Natural killer cell (primary cell): ENCODE measurements at regions not wholly inside any gene's neighbourhood (a gene's known extent, or its start where the extent isn't known, plus 50 kb on each side); places are given as distances from the start of the nearest gene placed in this dataset.

Experiments used
- ATAC-seq, 3 donors: fragments of 150-1000 bp in 2 of 3; fragments of 200-7000 bp in 1 of 3; cut with Tn5 transposase; 1 replicate in 1 of 3; 2 replicates in 2 of 3; pipeline ENCODE4 v1.10.0; 2021; ENCODE audit warnings: mild to moderate bottlenecking in 2 of 3, moderate library complexity in 2 of 3
- DNase-seq, 2 donors: peaks; one replicate each; pipeline versions ENCODE4 v3.0.0 to v3.0.0-alpha.2; 2013 to 2021; ENCODE audit warnings: mixed read lengths in 1 of 2
- H3K27ac ChIP-seq: one replicate; pipeline ENCODE4 v1.5.1; 2013; ENCODE audit warnings: mild to moderate bottlenecking, low read length
- H3K27me3 ChIP-seq: one replicate; pipeline ENCODE4 v1.6.1; 2013; ENCODE audit warnings: low read length; ENCODE audit not compliant: control insufficient read depth, insufficient read depth
- H3K36me3 ChIP-seq: one replicate; pipeline ENCODE4 v1.6.1; 2013; ENCODE audit warnings: low read length; ENCODE audit not compliant: control insufficient read depth, insufficient read depth
- H3K4me1 ChIP-seq: one replicate; pipeline ENCODE4 v1.6.1; 2013; ENCODE audit warnings: low read length; ENCODE audit not compliant: control insufficient read depth, insufficient read depth
- H3K4me3 ChIP-seq: one replicate; pipeline ENCODE4 v1.5.1; 2013; ENCODE audit warnings: low read length
- H3K9me3 ChIP-seq: one replicate; pipeline ENCODE4 v1.6.1; 2013; ENCODE audit warnings: low read length; ENCODE audit not compliant: control insufficient read depth, insufficient read depth
- H3K27ac Mint-ChIP-seq, 2 donors: one replicate each; pipeline ENCODE4 v1.8.0; 2022; ENCODE audit warnings: mild to moderate bottlenecking in 2 of 2, mixed read lengths in 2 of 2, moderate library complexity in 1 of 2
- H3K27me3 Mint-ChIP-seq, 2 donors: one replicate each; pipeline ENCODE4 v1.8.0; 2022; ENCODE audit warnings: low read depth in 2 of 2, mixed read lengths in 2 of 2
- H3K36me3 Mint-ChIP-seq: one replicate; pipeline ENCODE4 v1.8.0; 2022; ENCODE audit warnings: mixed read lengths
- H3K4me1 Mint-ChIP-seq, 2 donors: one replicate each; pipeline ENCODE4 v1.8.0; 2022; ENCODE audit warnings: mixed read lengths in 2 of 2
- H3K4me3 Mint-ChIP-seq: one replicate; pipeline ENCODE4 v1.8.0; 2022; ENCODE audit warnings: mild to moderate bottlenecking, moderate library complexity, mixed read lengths
- H3K9me3 Mint-ChIP-seq, 2 donors: one replicate each; pipeline ENCODE4 v1.8.0; 2022; ENCODE audit warnings: mixed read lengths in 2 of 2
- CTCF ChIP-seq: fragments of 200-600 bp; IDR thresholded peaks from one replicate; pipeline ENCODE4 v1.8.0; 2022; ENCODE audit warnings: antibody characterized with exemption
- WGBS: methylation state at CpG from one replicate; pipeline ENCODE4 v1.1.7; 2013; ENCODE audit warnings: missing lambda C conversion rate; ENCODE audit not compliant: insufficient coverage; 5-methylcytosine and 5-hydroxymethylcytosine counted together
- intact Hi-C: fragments of 100-400 bp; cut with micrococcal nuclease; formaldehyde crosslinking; loops from one replicate; pipeline ENCODE4 v1.14.2; 2022

- peak overlapping the region; percentile 7 for H3K4me3 Mint-ChIP-seq
- no peak overlapping the region for H3K4me3 ChIP-seq
- peaks cover 32 to 36% of the 10 kb centered on the region in 2 donors for H3K4me1 Mint-ChIP-seq
- no peaks in the 10 kb centered on the region for H3K36me3 ChIP-seq
- peaks cover 7% of the 10 kb centered on the region for H3K4me1 ChIP-seq
- ATAC-seq (peak; percentile 78 to 94 (median 92)), DNase-seq (peak in 1 of 2 donors; percentile 29)
- peaks cover 7% of the 10 kb centered on the region for H3K36me3 Mint-ChIP-seq
- H3K9me3 ChIP-seq: no peaks in the 10 kb centered on the region
- no peaks in the 10 kb centered on the region for H3K27me3 Mint-ChIP-seq
- no peaks in the 10 kb centered on the region for H3K27me3 ChIP-seq
- 44% methylated on average over 5 of the region's 5 CpGs for WGBS
- peak overlapping the region; percentile 48 for H3K27ac ChIP-seq
- H3K27ac Mint-ChIP-seq: peak overlapping the region; percentile 81 to 83
- intact Hi-C loops: loop anchor here (10.0 kb wide), 1 partner anchor 593 kb away; the partner anchor contains the start of gene TBL1XR1
- no peak for TF ChIP-seq CTCF
- H3K9me3 Mint-ChIP-seq: no peaks in the 10 kb centered on the region
Measured at GRCh38 chr3:177787279-177788041, 590.2 kb upstream of the TBL1XR1 start.

GRCh38 chr3:177789500-177789899 lies 592.2 kb upstream of the TBL1XR1 start:
- 70% methylated on average over 1 of the region's 2 CpGs for WGBS
- peaks cover 0 to 6% of the 10 kb centered on the region in 2 donors for H3K27me3 Mint-ChIP-seq
- no peak overlapping the region for H3K27ac Mint-ChIP-seq
- no peak overlapping the region for H3K4me3 Mint-ChIP-seq
- Histone ChIP-seq H3K4me1 (peaks cover 7% of the 10 kb centered on the region), H3K36me3 (no peaks in the 10 kb centered on the region), H3K27ac (no peak overlapping the region), H3K9me3 (no peaks in the 10 kb centered on the region), H3K4me3 (no peak overlapping the region), H3K27me3 (no peaks in the 10 kb centered on the region)
- H3K36me3 Mint-ChIP-seq: peaks cover 7% of the 10 kb centered on the region
- H3K4me1 Mint-ChIP-seq: peaks cover 32 to 33% of the 10 kb centered on the region in 2 donors
- intact Hi-C loops: loop anchor here (10.0 kb wide), 1 partner anchor 595 kb away; the partner anchor contains the start of gene TBL1XR1
- H3K9me3 Mint-ChIP-seq: no peaks in the 10 kb centered on the region
- ATAC-seq (no peak), DNase-seq (no peak)
- no peak for TF ChIP-seq CTCF

- H3K27me3 Mint-ChIP-seq: peaks cover 3 to 6% of the 10 kb centered on the region in 2 donors
- H3K9me3 ChIP-seq: no peaks in the 10 kb centered on the region
- DNase-seq (no peak), ATAC-seq (no peak)
- no peaks in the 10 kb centered on the region for H3K36me3 ChIP-seq
- H3K27me3 ChIP-seq: no peaks in the 10 kb centered on the region
- H3K9me3 Mint-ChIP-seq: peaks cover 0 to 3% of the 10 kb centered on the region in 2 donors
- H3K4me3 Mint-ChIP-seq: no peak overlapping the region
- peaks cover 7 to 9% of the 10 kb centered on the region in 2 donors for H3K4me1 Mint-ChIP-seq
- 93% methylated on average over 5 of the region's 6 CpGs for WGBS
- no peaks in the 10 kb centered on the region for H3K4me1 ChIP-seq
- H3K36me3 Mint-ChIP-seq: peaks cover 7% of the 10 kb centered on the region
- TF ChIP-seq CTCF: no peak
- H3K4me3 ChIP-seq: no peak overlapping the region
- no peak overlapping the region for H3K27ac Mint-ChIP-seq
- H3K27ac ChIP-seq: no peak overlapping the region
- intact Hi-C loops: no loop called here
Measured at GRCh38 chr3:177792311-177793030, 595.2 kb upstream of the TBL1XR1 start.
